Neuronal stem cell (in vitro differentiated cells): ENCODE measurements at regions not wholly inside any gene's neighbourhood (a gene's known extent, or its start where the extent isn't known, plus 50 kb on each side); places are given as distances from the start of the nearest gene placed in this dataset.

Experiments used
- DNase-seq: peaks from one replicate; pipeline ENCODE4 v3.0.0-alpha.2; 2013; ENCODE audit warnings: low spot score
- H2AFZ ChIP-seq: one replicate; pipeline ENCODE4 v1.6.1; 2013; ENCODE audit warnings: mild to moderate bottlenecking, low read length, inconsistent platforms
- H2AK5ac ChIP-seq: 2 replicates; pipeline ENCODE4 v1.6.1; 2013; ENCODE audit warnings: low read depth, mild to moderate bottlenecking, inconsistent platforms, low read length, moderate library complexity, mixed read lengths
- H2BK120ac ChIP-seq: 2 replicates; pipeline ENCODE4 v1.6.1; 2013; ENCODE audit warnings: low read depth, mild to moderate bottlenecking, inconsistent platforms, low read length, moderate library complexity, mixed read lengths
- H2BK12ac ChIP-seq: one replicate; pipeline ENCODE4 v1.6.1; 2013; ENCODE audit warnings: low read length, inconsistent platforms
- H2BK15ac ChIP-seq: 2 replicates; pipeline ENCODE4 v1.6.1; 2013; ENCODE audit warnings: mild to moderate bottlenecking, low read length, inconsistent platforms, mixed read lengths
- H2BK5ac ChIP-seq: one replicate; pipeline ENCODE4 v1.6.1; 2013; ENCODE audit warnings: inconsistent platforms, mild to moderate bottlenecking, low read length, moderate library complexity
- H3K14ac ChIP-seq: one replicate; pipeline ENCODE4 v1.6.1; 2013; ENCODE audit warnings: low read length, inconsistent platforms
- H3K18ac ChIP-seq: 2 replicates; pipeline ENCODE4 v1.6.1; 2013; ENCODE audit warnings: low read length, inconsistent platforms
- H3K23ac ChIP-seq: 2 replicates; pipeline ENCODE4 v1.6.1; 2013; ENCODE audit warnings: low read depth, mild to moderate bottlenecking, mixed read lengths, low read length, inconsistent platforms; ENCODE audit not compliant: poor library complexity
- H3K27ac ChIP-seq: replicated peaks from 3 replicates; pipeline ENCODE4 v1.5.1; 2013; ENCODE audit warnings: low read length, inconsistent platforms
- H3K27me3 ChIP-seq, 3 experiments: 2 replicates each; pipeline ENCODE4 v1.6.1; 2013; ENCODE audit warnings: low read length in 3 of 3, mild to moderate bottlenecking in 2 of 3, inconsistent platforms in 1 of 3, low read depth in 1 of 3, mixed read lengths in 1 of 3, moderate library complexity in 1 of 3; ENCODE audit not compliant: control insufficient read depth in 3 of 3, insufficient read depth in 3 of 3
- H3K36me3 ChIP-seq, 2 donors: replicated peaks in 1 of 2; 2 replicates each; pipeline ENCODE4 v1.6.1; 2013; ENCODE audit warnings: low read length in 2 of 2; ENCODE audit not compliant: control insufficient read depth in 2 of 2, insufficient read depth in 2 of 2
- H3K4ac ChIP-seq: 2 replicates; pipeline ENCODE4 v1.6.1; 2013; ENCODE audit warnings: inconsistent platforms, mild to moderate bottlenecking, low read length, moderate library complexity
- H3K4me1 ChIP-seq, 2 donors: 1 replicate in 1 of 2; 2 replicates in 1 of 2; pipeline ENCODE4 v1.6.1; 2013; ENCODE audit warnings: low read length in 2 of 2, low read depth in 1 of 2; ENCODE audit not compliant: control insufficient read depth in 2 of 2, insufficient read depth in 1 of 2
- H3K4me2 ChIP-seq: one replicate; pipeline ENCODE4 v1.6.1; 2013; ENCODE audit warnings: mild to moderate bottlenecking, low read length, inconsistent platforms; ENCODE audit not compliant: insufficient read depth, poor library complexity, severe bottlenecking
- H3K4me3 ChIP-seq, 2 donors: 2 replicates each; pipeline ENCODE4 v1.5.1; 2013; ENCODE audit warnings: low read length in 2 of 2, mild to moderate bottlenecking in 2 of 2, inconsistent platforms in 1 of 2, moderate library complexity in 1 of 2
- H3K79me1 ChIP-seq: one replicate; pipeline ENCODE4 v1.6.1; 2013; ENCODE audit warnings: low read depth, mild to moderate bottlenecking, inconsistent platforms, low read length, moderate library complexity
- H3K9ac ChIP-seq: one replicate; pipeline ENCODE4 v1.6.1; 2013; ENCODE audit warnings: mild to moderate bottlenecking, low read depth, low read length, inconsistent platforms; ENCODE audit not compliant: poor library complexity
- H3K9me3 ChIP-seq, 2 donors: replicated peaks in 1 of 2; 2 replicates each; pipeline versions ENCODE3 to v1.6.1; 2013; ENCODE audit warnings: low read length in 2 of 2, mild to moderate bottlenecking in 2 of 2, inconsistent platforms in 1 of 2, low read depth in 1 of 2, mixed read lengths in 1 of 2, moderate library complexity in 1 of 2; ENCODE audit not compliant: control insufficient read depth in 2 of 2, insufficient read depth in 1 of 2
- H4K8ac ChIP-seq: one replicate; pipeline ENCODE4 v1.6.1; 2013; ENCODE audit warnings: low read depth, mild to moderate bottlenecking, inconsistent platforms, low read length, moderate library complexity
- H4K91ac ChIP-seq: one replicate; pipeline ENCODE4 v1.6.1; 2013; ENCODE audit warnings: low read length, low read depth, mild to moderate bottlenecking, inconsistent platforms; ENCODE audit not compliant: poor library complexity
- WGBS, 2 donors: extraction: QIAGEN DNeasy Blood & Tissue Kit; methylation state at CpG; one replicate each; pipeline ENCODE4 v1.1.7; 2013; ENCODE audit warnings: missing lambda C conversion rate in 2 of 2, mixed read lengths in 1 of 2; ENCODE audit not compliant: insufficient read length in 2 of 2, insufficient replicate concordance in 1 of 2; ENCODE audit errors: extremely low coverage in 2 of 2; 5-methylcytosine and 5-hydroxymethylcytosine counted together

DNA sequence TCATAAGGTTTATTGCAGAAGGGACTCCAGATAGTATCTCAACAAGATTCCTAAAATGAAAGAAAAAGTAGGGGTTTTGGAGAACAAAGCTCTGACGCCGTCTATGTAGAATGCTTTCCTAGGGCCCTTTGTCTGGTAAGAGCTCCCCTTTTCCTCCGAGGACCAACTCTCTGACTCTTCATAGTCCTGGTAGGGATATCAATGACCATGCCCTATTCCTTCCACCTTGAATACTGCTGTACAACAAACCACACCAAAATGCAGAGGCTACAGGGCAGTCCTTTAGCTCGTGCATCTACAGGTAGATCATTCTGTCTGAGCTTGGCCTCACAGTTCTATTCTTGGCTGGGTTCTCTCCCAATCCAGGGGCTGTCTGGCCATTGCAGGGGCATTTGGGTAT lies 190.3 kb downstream of the WDR11 start:
- no peak overlapping the region for H3K9ac ChIP-seq
- no peak for DNase-seq
- no peak overlapping the region for H4K91ac ChIP-seq
- H3K9me3 ChIP-seq: no peaks in the 10 kb centered on the region
- no peak overlapping the region for H3K4me2 ChIP-seq
- H3K14ac ChIP-seq: no peak overlapping the region
- H2BK15ac ChIP-seq: no peak overlapping the region
- WGBS, 2 donors: no CpG with 5 or more reads among the region's 4 CpGs
- no peak overlapping the region for H3K23ac ChIP-seq
- H2BK12ac ChIP-seq: no peak overlapping the region
- no peak overlapping the region for H3K18ac ChIP-seq
- peaks cover 0 to under 1% of the 10 kb centered on the region in 2 donors for H3K4me1 ChIP-seq
- H2BK5ac ChIP-seq: no peak overlapping the region
- H3K27ac ChIP-seq: no peak overlapping the region
- H3K27me3 ChIP-seq: no peaks in the 10 kb centered on the region
- no peak overlapping the region for H2AK5ac ChIP-seq
- no peak overlapping the region for H2BK120ac ChIP-seq
- H3K4me3 ChIP-seq: no peak overlapping the region
- H2AFZ ChIP-seq: no peak overlapping the region
- H4K8ac ChIP-seq: no peak overlapping the region
- H3K79me1 ChIP-seq: no peaks in the 10 kb centered on the region
- H3K36me3 ChIP-seq: no peaks in the 10 kb centered on the region
- no peak overlapping the region for H3K4ac ChIP-seq

- H3K79me1 ChIP-seq: no peaks in the 10 kb centered on the region
- no peak overlapping the region for H3K14ac ChIP-seq
- H2AFZ ChIP-seq: no peak overlapping the region
- no peak overlapping the region for H3K4me3 ChIP-seq
- no peaks in the 10 kb centered on the region for H3K4me1 ChIP-seq
- no peak overlapping the region for H3K27ac ChIP-seq
- no peak overlapping the region for H3K4ac ChIP-seq
- no peak overlapping the region for H2BK120ac ChIP-seq
- no peak overlapping the region for H4K8ac ChIP-seq
- H3K9me3 ChIP-seq: no peaks in the 10 kb centered on the region
- no peak overlapping the region for H2AK5ac ChIP-seq
- no peak overlapping the region for H4K91ac ChIP-seq
- H2BK12ac ChIP-seq: no peak overlapping the region
- no peak overlapping the region for H3K9ac ChIP-seq
- no peak overlapping the region for H3K23ac ChIP-seq
- no peaks in the 10 kb centered on the region for H3K36me3 ChIP-seq
- no peak for DNase-seq
- H2BK15ac ChIP-seq: no peak overlapping the region
- WGBS, 2 donors: no CpG with 5 or more reads among the region's 3 CpGs
- no peaks in the 10 kb centered on the region for H3K27me3 ChIP-seq
- H2BK5ac ChIP-seq: no peak overlapping the region
- no peak overlapping the region for H3K18ac ChIP-seq
- no peak overlapping the region for H3K4me2 ChIP-seq
Observed at GRCh38 chr10:121041906-121042305, 190.7 kb downstream of the WDR11 start.

DNA sequence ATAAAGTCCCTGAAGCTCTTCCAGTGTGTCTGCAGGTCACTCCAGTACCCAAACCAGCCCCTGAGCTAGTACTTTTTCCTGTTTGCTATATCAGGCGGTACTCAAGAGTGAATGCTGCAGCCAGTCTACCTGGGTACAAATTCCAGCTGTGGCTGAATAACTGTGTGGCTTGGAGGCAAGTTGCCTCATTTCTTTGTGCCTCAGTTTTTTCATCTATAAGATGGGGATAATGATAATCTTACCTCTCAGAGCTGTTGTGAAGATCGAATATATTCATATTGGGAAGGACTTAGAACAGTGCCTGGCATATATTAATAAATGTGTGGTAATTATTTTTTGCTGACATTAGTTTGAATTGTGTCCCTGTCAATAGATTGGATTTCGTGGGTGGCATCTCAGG lies 191.2 kb downstream of the WDR11 start:
- Histone ChIP-seq H3K79me1 (no peaks in the 10 kb centered on the region), H4K8ac (no peak overlapping the region), H3K9me3 (no peaks in the 10 kb centered on the region), H3K36me3 (no peaks in the 10 kb centered on the region), H3K4me3 (no peak overlapping the region), H3K27ac (no peak overlapping the region), H2AK5ac (no peak overlapping the region), H3K23ac (no peak overlapping the region), H2AFZ (no peak overlapping the region), H3K27me3 (no peaks in the 10 kb centered on the region), H3K4ac (no peak overlapping the region), H3K9ac (no peak overlapping the region), H3K4me1 (no peaks in the 10 kb centered on the region), H2BK120ac (no peak overlapping the region), H3K4me2 (no peak overlapping the region), H4K91ac (no peak overlapping the region), H2BK15ac (no peak overlapping the region), H3K18ac (no peak overlapping the region), H3K14ac (no peak overlapping the region), H2BK12ac (no peak overlapping the region), H2BK5ac (no peak overlapping the region)
- WGBS, 2 donors: no CpG with 5 or more reads among the region's 3 CpGs
- no peak for DNase-seq

- Histone ChIP-seq H3K9me3 (no peaks in the 10 kb centered on the region), H2AK5ac (peak overlapping the region; percentile 32), H3K14ac (no peak overlapping the region), H3K4me1 (no peaks in the 10 kb centered on the region), H3K79me1 (no peaks in the 10 kb centered on the region), H3K27me3 (no peaks in the 10 kb centered on the region), H2BK120ac (no peak overlapping the region), H2AFZ (no peak overlapping the region), H3K36me3 (no peaks in the 10 kb centered on the region), H3K18ac (peak overlapping the region; percentile 39), H3K23ac (no peak overlapping the region), H3K4me3 (no peak overlapping the region), H4K91ac (no peak overlapping the region), H4K8ac (no peak overlapping the region), H3K27ac (no peak overlapping the region), H2BK12ac (no peak overlapping the region), H3K4ac (no peak overlapping the region), H3K4me2 (no peak overlapping the region), H3K9ac (no peak overlapping the region), H2BK15ac (peak overlapping the region; percentile 9), H2BK5ac (no peak overlapping the region)
- whole genome bisulfite sequencing, 2 donors: no CpG with 5 or more reads among the region's 20 CpGs
- no peak for DNase-seq
Observed at GRCh38 chr10:121043124-121043849, 192.1 kb downstream of the WDR11 start.
